PC-9 (cell line): ENCODE measurements at regions not wholly inside any gene's neighbourhood (a gene's known extent, or its start where the extent isn't known, plus 50 kb on each side); places are given as distances from the start of the nearest gene placed in this dataset.

Source experiments
- EZH2 ChIP-seq: fragments of 200-600 bp; sonication (generic); IDR thresholded peaks from 2 replicates; pipeline ENCODE4 v1.8.0; 2017; ENCODE audit warnings: antibody characterized with exemption, low read depth
- TF ChIP-seq, protein P1 (sequence below): fragments of 200-600 bp; sonication (generic); conservative IDR thresholded peaks from 2 replicates; pipeline ENCODE4 v1.6.1; 2017; ENCODE audit warnings: mixed run types, antibody characterized with exemption, mild to moderate bottlenecking, moderate library complexity

DNA sequence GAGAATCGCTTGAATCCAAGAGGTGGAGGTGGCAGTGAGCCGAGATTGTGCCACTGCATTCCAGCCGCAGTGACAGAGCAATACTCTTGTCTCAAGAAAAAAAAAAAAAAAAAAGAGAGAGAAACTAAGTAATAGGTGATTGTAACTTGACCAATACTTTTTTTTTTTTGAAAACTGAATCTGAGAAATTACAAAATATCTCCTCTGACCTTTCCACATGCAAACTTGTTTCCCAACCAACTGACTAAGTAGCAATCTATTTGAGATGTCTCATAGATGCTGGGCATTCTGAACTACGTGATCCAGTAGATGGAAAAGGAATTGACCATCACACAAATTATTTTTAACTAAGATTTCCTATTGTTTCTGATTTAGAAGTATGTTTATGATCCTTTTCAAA, 407.3 kb upstream of the CHORDC1 start:
- TF ChIP-seq, protein P1, sequence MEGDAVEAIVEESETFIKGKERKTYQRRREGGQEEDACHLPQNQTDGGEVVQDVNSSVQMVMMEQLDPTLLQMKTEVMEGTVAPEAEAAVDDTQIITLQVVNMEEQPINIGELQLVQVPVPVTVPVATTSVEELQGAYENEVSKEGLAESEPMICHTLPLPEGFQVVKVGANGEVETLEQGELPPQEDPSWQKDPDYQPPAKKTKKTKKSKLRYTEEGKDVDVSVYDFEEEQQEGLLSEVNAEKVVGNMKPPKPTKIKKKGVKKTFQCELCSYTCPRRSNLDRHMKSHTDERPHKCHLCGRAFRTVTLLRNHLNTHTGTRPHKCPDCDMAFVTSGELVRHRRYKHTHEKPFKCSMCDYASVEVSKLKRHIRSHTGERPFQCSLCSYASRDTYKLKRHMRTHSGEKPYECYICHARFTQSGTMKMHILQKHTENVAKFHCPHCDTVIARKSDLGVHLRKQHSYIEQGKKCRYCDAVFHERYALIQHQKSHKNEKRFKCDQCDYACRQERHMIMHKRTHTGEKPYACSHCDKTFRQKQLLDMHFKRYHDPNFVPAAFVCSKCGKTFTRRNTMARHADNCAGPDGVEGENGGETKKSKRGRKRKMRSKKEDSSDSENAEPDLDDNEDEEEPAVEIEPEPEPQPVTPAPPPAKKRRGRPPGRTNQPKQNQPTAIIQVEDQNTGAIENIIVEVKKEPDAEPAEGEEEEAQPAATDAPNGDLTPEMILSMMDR, result no peak
- TF ChIP-seq EZH2, result no peak
